GM21529 (cell line): ENCODE measurements at regions not wholly inside any gene's neighbourhood (a gene's known extent, or its start where the extent isn't known, plus 50 kb on each side); places are given as distances from the start of the nearest gene placed in this dataset.

Experiments
- ATAC-seq: cut with Tn5 transposase; IDR thresholded peaks from one replicate; pipeline ENCODE4 v1.9.1; 2021; ENCODE audit not compliant: unreplicated experiment

GRCh38 chr10:3723766-3724165, 61.2 kb downstream of the KLF6 start:
- no peak for ATAC-seq

GRCh38 chr10:3720228-3721019, 64.6 kb downstream of the KLF6 start:
- ATAC-seq: no peak

GRCh38 chr10:3719024-3719843, 65.8 kb downstream of the KLF6 start:
- ATAC-seq: no peak

GRCh38 chr10:3716093-3716492, 68.9 kb downstream of the KLF6 start:
- no peak for ATAC-seq

- ATAC-seq: no peak
These were observed 70.0 kb downstream of the KLF6 start for GRCh38 chr10:3714967-3715366.

GRCh38 chr10:3714531-3714930, 70.5 kb downstream of the KLF6 start:
- ATAC-seq: no peak

GRCh38 chr10:3712707-3713106, 72.3 kb downstream of the KLF6 start:
- ATAC-seq: no peak

GRCh38 chr10:3711918-3712317, 73.1 kb downstream of the KLF6 start:
- ATAC-seq: no peak

GRCh38 chr10:3710764-3711163, 74.2 kb downstream of the KLF6 start:
- no peak for ATAC-seq

GRCh38 chr10:3709456-3710060, 75.5 kb downstream of the KLF6 start:
- no peak for ATAC-seq

- no peak for ATAC-seq
These were observed 76.2 kb downstream of the KLF6 start for GRCh38 chr10:3708852-3709251.

GRCh38 chr10:3704565-3705325, 80.3 kb downstream of the KLF6 start:
- no peak for ATAC-seq

- ATAC-seq: no peak
These were observed 82.4 kb downstream of the KLF6 start for GRCh38 chr10:3702569-3702968.

GRCh38 chr10:3702056-3702546, 82.9 kb downstream of the KLF6 start:
- ATAC-seq: no peak

- no peak for ATAC-seq
These were observed 83.5 kb downstream of the KLF6 start for GRCh38 chr10:3701491-3701890.

GRCh38 chr10:3700531-3701076, 84.4 kb downstream of the KLF6 start:
- no peak for ATAC-seq

- ATAC-seq: no peak
These were observed 85.1 kb downstream of the KLF6 start for GRCh38 chr10:3699916-3700315.

- no peak for ATAC-seq
These were observed 86.7 kb downstream of the KLF6 start for GRCh38 chr10:3698312-3698711.

GRCh38 chr10:3693698-3694080, 91.3 kb downstream of the KLF6 start:
- ATAC-seq: no peak

GRCh38 chr10:3693022-3693697, 91.8 kb downstream of the KLF6 start:
- ATAC-seq: no peak
